ENCODE measurements at regions not wholly inside any gene's neighbourhood (a gene's known extent, or its start where the extent isn't known, plus 50 kb on each side); places are given as distances from the start of the nearest gene placed in this dataset.
"Not testable (repeated sequence)": the region's sequence is repeated elsewhere in the genome, so short reads cannot be mapped to it uniquely, and the experiment has no call there.

- ATAC-seq (no peak), DNase-seq (no peak)
- Mint-ChIP-seq H3K4me1 (no peaks in the 10 kb centered on the region), H3K27ac (no peak overlapping the region), H3K27me3 (peaks cover 28% of the 10 kb centered on the region), H3K36me3 (ENCODE audit: low read depth) (no peaks in the 10 kb centered on the region), H3K4me3 (no peak overlapping the region), H3K9me3 (ENCODE audit: low read depth) (no peaks in the 10 kb centered on the region)
- ChIA-PET CTCF (interaction anchor here (0.8 kb wide), 1 partner anchor 235 kb away, joined by 4 read pairs; no protein-coding TSS in a partner anchor), POLR2A (no interaction called here)
- intact Hi-C loops (cut with DNase I, micrococcal nuclease), result no loop called here
Observed at GRCh38 chr2:75432761-75433361, 127.9 kb downstream of the EVA1A start.

- Mint-ChIP-seq H3K27ac (no peak overlapping the region), H3K27me3 (peaks cover 32% of the 10 kb centered on the region), H3K4me1 (no peaks in the 10 kb centered on the region), H3K36me3 (ENCODE audit: low read depth) (no peaks in the 10 kb centered on the region), H3K4me3 (no peak overlapping the region), H3K9me3 (ENCODE audit: low read depth) (no peaks in the 10 kb centered on the region)
- ATAC-seq, result no peak
- POLR2A ChIA-PET, result no interaction called here
- CTCF ChIA-PET, result no interaction called here
- intact Hi-C loops (cut with DNase I, micrococcal nuclease), result no loop called here
- DNase-seq, result no peak
Observed at GRCh38 chr2:75431763-75432162, 129.0 kb downstream of the EVA1A start.

- DNase-seq, result no peak
- no peak overlapping the region for H3K27ac Mint-ChIP-seq
- ATAC-seq, result no peak
- H3K36me3 Mint-ChIP-seq (ENCODE audit: low read depth), result no peaks in the 10 kb centered on the region
- ChIA-PET CTCF (no interaction called here), POLR2A (no interaction called here)
- H3K9me3 Mint-ChIP-seq (ENCODE audit: low read depth), result no peaks in the 10 kb centered on the region
- intact Hi-C loops (cut with DNase I, micrococcal nuclease), result no loop called here
- peaks cover 32% of the 10 kb centered on the region for H3K27me3 Mint-ChIP-seq
- H3K4me3 Mint-ChIP-seq, result no peak overlapping the region
- H3K4me1 Mint-ChIP-seq, result no peaks in the 10 kb centered on the region
Observed at GRCh38 chr2:75431276-75431675, 129.5 kb downstream of the EVA1A start.

GRCh38 chr2:75430449-75430848 lies 130.3 kb downstream of the EVA1A start:
- H3K9me3 Mint-ChIP-seq (ENCODE audit: low read depth); DNase-seq; H3K4me3 Mint-ChIP-seq; ATAC-seq; POLR2A ChIA-PET; H3K27ac Mint-ChIP-seq; H3K36me3 Mint-ChIP-seq (ENCODE audit: low read depth); intact Hi-C loops (cut with DNase I, micrococcal nuclease); CTCF ChIA-PET; H3K4me1 Mint-ChIP-seq: not testable (repeated sequence)
- H3K27me3 Mint-ChIP-seq, result peaks cover 31% of the 10 kb centered on the region

GRCh38 chr2:75428646-75429443 lies 131.9 kb downstream of the EVA1A start:
- POLR2A ChIA-PET, result no interaction called here

GRCh38 chr2:75428060-75428459 lies 132.7 kb downstream of the EVA1A start:
- intact Hi-C loops (cut with DNase I, micrococcal nuclease), result no loop called here
- Mint-ChIP-seq H3K9me3 (ENCODE audit: low read depth) (no peaks in the 10 kb centered on the region), H3K4me3 (no peak overlapping the region), H3K4me1 (no peaks in the 10 kb centered on the region), H3K27ac (no peak overlapping the region), H3K27me3 (peaks cover 26% of the 10 kb centered on the region), H3K36me3 (ENCODE audit: low read depth) (no peaks in the 10 kb centered on the region)
- ChIA-PET POLR2A (no interaction called here), CTCF (interaction anchor here (0.8 to 1.2 kb wide), 3 partner anchors 9 to 23 kb away, joined by 3 read pairs; no protein-coding TSS in a partner anchor)
- DNase-seq, result no peak
- ATAC-seq, result no peak

More at GRCh38 chr2:75428646-75429443, 131.9 kb downstream of the EVA1A start:
- CTCF ChIA-PET, result interaction anchor here (0.8 to 1.3 kb wide), 3 partner anchors 18 to 180 kb away, joined by 3 to 4 read pairs (median 3); no protein-coding TSS in a partner anchor
- Mint-ChIP-seq H3K27ac (no peak overlapping the region), H3K36me3 (ENCODE audit: low read depth) (no peaks in the 10 kb centered on the region), H3K27me3 (peaks cover 26% of the 10 kb centered on the region), H3K4me3 (no peak overlapping the region), H3K4me1 (no peaks in the 10 kb centered on the region), H3K9me3 (ENCODE audit: low read depth) (no peaks in the 10 kb centered on the region)
- ATAC-seq (no peak), DNase-seq (no peak)
- intact Hi-C loops (cut with DNase I, micrococcal nuclease), result no loop called here

- ChIA-PET POLR2A (interaction anchor here (0.6 kb wide), 1 partner anchor 28 kb away, joined by 8 read pairs; no protein-coding TSS in a partner anchor), CTCF (no interaction called here)
- Mint-ChIP-seq H3K4me1 (no peaks in the 10 kb centered on the region), H3K27ac (no peak overlapping the region), H3K9me3 (ENCODE audit: low read depth) (no peaks in the 10 kb centered on the region), H3K4me3 (no peak overlapping the region), H3K27me3 (peaks cover 20% of the 10 kb centered on the region), H3K36me3 (ENCODE audit: low read depth) (no peaks in the 10 kb centered on the region)
- DNase-seq (peak; percentile 8), ATAC-seq (no peak)
- intact Hi-C loops (cut with DNase I, micrococcal nuclease), result no loop called here
Observed at GRCh38 chr2:75424936-75425619, 135.7 kb downstream of the EVA1A start.

- H3K9me3 Mint-ChIP-seq (ENCODE audit: low read depth), result no peaks in the 10 kb centered on the region
- ATAC-seq, result no peak
- intact Hi-C loops (cut with DNase I, micrococcal nuclease), result no loop called here
- no peak for DNase-seq
- CTCF ChIA-PET, result interaction anchor here (0.6 to 1.3 kb wide), 3 partner anchors 17 to 186 kb away, joined by 3 read pairs; no protein-coding TSS in a partner anchor
- POLR2A ChIA-PET, result no interaction called here
- H3K36me3 Mint-ChIP-seq (ENCODE audit: low read depth), result no peaks in the 10 kb centered on the region
- no peak overlapping the region for H3K4me3 Mint-ChIP-seq
- no peak overlapping the region for H3K27ac Mint-ChIP-seq
- peaks cover 13% of the 10 kb centered on the region for H3K27me3 Mint-ChIP-seq
- peaks cover 4% of the 10 kb centered on the region for H3K4me1 Mint-ChIP-seq
Observed at GRCh38 chr2:75421986-75422385, 138.8 kb downstream of the EVA1A start.

- peak; percentile 70 for ATAC-seq
- POLR2A ChIA-PET, result no interaction called here
- peak overlapping the region; percentile 80 for H3K27ac Mint-ChIP-seq
Observed at GRCh38 chr2:75416420-75417342, 144.1 kb downstream of the EVA1A start.

GRCh38 chr2:75415731-75416130 lies 145.0 kb downstream of the EVA1A start:
- H3K27me3 Mint-ChIP-seq, result no peaks in the 10 kb centered on the region
- H3K27ac Mint-ChIP-seq, result no peak overlapping the region
- H3K9me3 Mint-ChIP-seq (ENCODE audit: low read depth), result peaks cover 1% of the 10 kb centered on the region
- DNase-seq, result no peak
- intact Hi-C loops (cut with DNase I, micrococcal nuclease), result no loop called here
- H3K4me1 Mint-ChIP-seq, result peaks cover 22% of the 10 kb centered on the region
- peaks cover 2% of the 10 kb centered on the region for H3K36me3 Mint-ChIP-seq (ENCODE audit: low read depth)
- H3K4me3 Mint-ChIP-seq, result no peak overlapping the region
- ChIA-PET CTCF (interaction anchor here (1.8 kb wide), 1 partner anchor 11 kb away, joined by 7 read pairs; no protein-coding TSS in a partner anchor), POLR2A (no interaction called here)
- no peak for ATAC-seq

More at GRCh38 chr2:75416420-75417342, 144.1 kb downstream of the EVA1A start:
- H3K36me3 Mint-ChIP-seq (ENCODE audit: low read depth), result no peaks in the 10 kb centered on the region
- H3K4me1 Mint-ChIP-seq, result peaks cover 22% of the 10 kb centered on the region
- DNase-seq, result peak; percentile 7
- intact Hi-C loops (cut with DNase I, micrococcal nuclease), result no loop called here
- H3K27me3 Mint-ChIP-seq, result peaks cover 4% of the 10 kb centered on the region
- peak overlapping the region; percentile 66 for H3K4me3 Mint-ChIP-seq
- CTCF ChIA-PET, result interaction anchor here (0.8 kb wide), 1 partner anchor 15 kb away, joined by 3 read pairs; no protein-coding TSS in a partner anchor
- H3K9me3 Mint-ChIP-seq (ENCODE audit: low read depth), result no peaks in the 10 kb centered on the region
